ENCODE measurements at regions not wholly inside any gene's neighbourhood (a gene's known extent, or its start where the extent isn't known, plus 50 kb on each side); places are given as distances from the start of the nearest gene placed in this dataset.

DNA sequence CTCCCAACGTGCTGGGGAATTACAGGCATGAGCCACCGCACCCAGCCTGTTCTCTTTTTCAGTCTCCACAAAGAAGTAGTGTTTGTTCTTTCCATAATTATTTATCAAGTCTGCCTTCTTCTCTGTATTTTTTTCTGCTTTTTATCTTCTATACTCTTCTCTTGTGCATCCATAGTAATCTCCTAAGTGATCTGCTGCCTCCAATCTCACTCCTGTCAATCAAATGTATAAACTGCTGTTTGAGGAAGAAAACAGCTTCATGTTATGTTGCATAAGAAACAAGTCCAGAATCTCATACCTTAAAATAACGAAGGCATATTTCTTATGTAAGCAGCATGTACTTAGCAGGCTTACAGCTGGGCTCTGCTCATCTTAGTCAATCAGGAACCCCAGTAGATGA is 801.6 kb upstream of the NR2F2 start:
- no peak for DNase-seq
- TF ChIP-seq POLR2A (IDR thresholded peaks at IDR 0.05) = no peak
- no peak for TF ChIP-seq CTCF (IDR thresholded peaks at IDR 0.05)
- Histone ChIP-seq H3K27me3 (no peaks in the 10 kb centered on the region), H3K4me3 (no peak overlapping the region), H3K27ac (no peak overlapping the region), H3K4me1 (peaks cover 0 to 4% of the 10 kb centered on the region in 2 donors), H3K36me3 (no peaks in the 10 kb centered on the region), H3K9me3 (no peaks in the 10 kb centered on the region)
- intact Hi-C loops (cut with DNase I; ENCODE audit: low total_unique reads) = no loop called here

DNA sequence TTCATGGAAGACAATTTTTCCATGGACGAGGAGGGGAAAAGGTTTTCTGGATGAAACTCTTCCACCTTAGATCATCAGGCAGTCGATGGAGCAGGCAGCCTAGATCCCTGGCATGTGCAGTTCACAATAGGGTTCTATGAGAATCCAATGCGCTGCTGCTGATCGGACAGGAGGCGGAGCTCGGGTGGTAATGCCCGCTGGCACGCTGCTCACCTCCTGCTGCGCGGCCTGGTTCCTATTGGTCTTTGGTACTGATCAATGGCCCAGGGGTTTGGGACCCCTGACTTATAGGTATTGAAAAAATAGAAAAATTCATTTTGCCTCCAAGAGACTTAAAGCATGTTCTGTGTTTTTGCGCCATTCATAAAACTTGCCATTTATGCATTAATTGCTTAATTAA is 793.9 kb upstream of the NR2F2 start:
- Histone ChIP-seq H3K36me3 (no peaks in the 10 kb centered on the region), H3K27ac (no peak overlapping the region), H3K9me3 (no peaks in the 10 kb centered on the region), H3K4me1 (peaks cover 0 to 4% of the 10 kb centered on the region in 2 donors), H3K27me3 (no peaks in the 10 kb centered on the region), H3K4me3 (no peak overlapping the region)
- TF ChIP-seq CTCF (IDR thresholded peaks at IDR 0.05) (no peak), POLR2A (IDR thresholded peaks at IDR 0.05) (no peak)
- intact Hi-C loops (cut with DNase I; ENCODE audit: low total_unique reads) = no loop called here
- no peak for DNase-seq

DNA sequence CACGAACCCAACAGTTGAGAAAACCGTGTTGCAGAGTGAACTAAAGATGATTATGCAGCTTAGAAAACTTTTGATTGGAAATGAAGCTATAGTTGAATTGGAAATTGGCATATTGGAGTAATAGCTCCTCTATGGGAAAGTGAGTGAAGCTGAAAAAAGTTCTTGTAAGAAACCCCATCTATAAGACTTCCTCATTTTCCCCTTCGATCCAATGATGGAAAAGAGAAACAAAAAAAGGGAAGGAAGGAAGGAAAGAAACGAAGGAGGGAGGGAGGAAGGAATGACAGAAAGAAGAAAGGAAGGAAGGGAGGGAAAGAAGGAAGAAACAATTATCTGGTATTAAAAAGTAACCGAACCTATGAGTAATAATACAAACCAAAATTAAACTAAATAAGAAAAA is 791.8 kb upstream of the NR2F2 start:
- no peak for TF ChIP-seq CTCF (IDR thresholded peaks at IDR 0.05)
- TF ChIP-seq POLR2A (IDR thresholded peaks at IDR 0.05) = no peak

GRCh38 chr15:95541301-95541700 is 789.2 kb upstream of the NR2F2 start:
- intact Hi-C loops (cut with DNase I; ENCODE audit: low total_unique reads) = no loop called here
- TF ChIP-seq CTCF (IDR thresholded peaks at IDR 0.05) (no peak), POLR2A (IDR thresholded peaks at IDR 0.05) (no peak)
- Histone ChIP-seq H3K36me3 (no peaks in the 10 kb centered on the region), H3K27me3 (no peaks in the 10 kb centered on the region), H3K4me1 (no peaks in the 10 kb centered on the region), H3K9me3 (no peaks in the 10 kb centered on the region), H3K27ac (no peak overlapping the region), H3K4me3 (no peak overlapping the region)
- DNase-seq = no peak

More for the DNA sequence above, 791.8 kb upstream of the NR2F2 start:
- DNase-seq = no peak
- H3K36me3 ChIP-seq = no peaks in the 10 kb centered on the region
- intact Hi-C loops (cut with DNase I; ENCODE audit: low total_unique reads) = no loop called here
- H3K9me3 ChIP-seq = no peaks in the 10 kb centered on the region
- H3K27me3 ChIP-seq = no peaks in the 10 kb centered on the region
- H3K4me3 ChIP-seq = no peak overlapping the region
- H3K4me1 ChIP-seq = no peaks in the 10 kb centered on the region
- no peak overlapping the region for H3K27ac ChIP-seq

- intact Hi-C loops (cut with DNase I; ENCODE audit: low total_unique reads) = no loop called here
- H3K4me3 ChIP-seq = no peak overlapping the region
- TF ChIP-seq CTCF (IDR thresholded peaks at IDR 0.05) (no peak), POLR2A (IDR thresholded peaks at IDR 0.05) (no peak)
These were observed 781.2 kb upstream of the NR2F2 start for GRCh38 chr15:95549168-95549738.

More at GRCh38 chr15:95549168-95549738, 781.2 kb upstream of the NR2F2 start:
- H3K4me1 ChIP-seq = no peaks in the 10 kb centered on the region
- no peak for DNase-seq
- H3K27me3 ChIP-seq = no peaks in the 10 kb centered on the region
- no peaks in the 10 kb centered on the region for H3K36me3 ChIP-seq
- H3K9me3 ChIP-seq = no peaks in the 10 kb centered on the region
- no peak overlapping the region for H3K27ac ChIP-seq

Measured in uterus (tissue), 3 donors.